Non-pigmented ciliary epithelial cell (primary cell): ENCODE measurements at regions not wholly inside any gene's neighbourhood (a gene's known extent, or its start where the extent isn't known, plus 50 kb on each side); places are given as distances from the start of the nearest gene placed in this dataset.

Experiments
- DNase-seq: peaks from one replicate; pipeline ENCODE4 v3.0.0-alpha.2; 2010; ENCODE audit warnings: low read depth

GRCh38 chr15:27671819-27672437 lies 427.2 kb downstream of the OCA2 start:
- no peak for DNase-seq

GRCh38 chr15:27670486-27671209 lies 428.5 kb downstream of the OCA2 start:
- no peak for DNase-seq

- DNase-seq: no peak
Measured at GRCh38 chr15:27669641-27670040, 429.5 kb downstream of the OCA2 start.

GRCh38 chr15:27668471-27669220 lies 430.5 kb downstream of the OCA2 start:
- DNase-seq: no peak

- no peak for DNase-seq
Measured at GRCh38 chr15:27665002-27665401, 434.1 kb downstream of the OCA2 start.

GRCh38 chr15:27662892-27663291 lies 436.2 kb downstream of the OCA2 start:
- DNase-seq: no peak

- no peak for DNase-seq
Measured at GRCh38 chr15:27660676-27661075, 438.4 kb downstream of the OCA2 start.

- no peak for DNase-seq
Measured at GRCh38 chr15:27656296-27656987, 442.7 kb downstream of the OCA2 start.

- DNase-seq: no peak
Measured at GRCh38 chr15:27655056-27655455, 444.1 kb downstream of the OCA2 start.

GRCh38 chr15:27650244-27650643 lies 448.9 kb downstream of the OCA2 start:
- no peak for DNase-seq

GRCh38 chr15:27648359-27648758 lies 450.8 kb downstream of the OCA2 start:
- DNase-seq: no peak

GRCh38 chr15:27646531-27646930 lies 452.6 kb downstream of the OCA2 start:
- DNase-seq: no peak

- DNase-seq: no peak
Measured at GRCh38 chr15:27645672-27646071, 453.4 kb downstream of the OCA2 start.

- no peak for DNase-seq
Measured at GRCh38 chr15:27642981-27643380, 456.1 kb downstream of the OCA2 start.

GRCh38 chr15:27639595-27639994 lies 459.5 kb downstream of the OCA2 start:
- no peak for DNase-seq

GRCh38 chr15:27638958-27639357 lies 460.2 kb downstream of the OCA2 start:
- no peak for DNase-seq

GRCh38 chr15:27635916-27636315 lies 463.2 kb downstream of the OCA2 start:
- no peak for DNase-seq

GRCh38 chr15:27628486-27628885 lies 470.6 kb downstream of the OCA2 start:
- DNase-seq: no peak

- DNase-seq: no peak
Measured at GRCh38 chr15:27627623-27628022, 471.5 kb downstream of the OCA2 start.

- no peak for DNase-seq
Measured at GRCh38 chr15:27623560-27624305, 475.4 kb downstream of the OCA2 start.

GRCh38 chr15:27623149-27623548 lies 476.0 kb downstream of the OCA2 start:
- no peak for DNase-seq

- no peak for DNase-seq
Measured at GRCh38 chr15:27622371-27622770, 476.7 kb downstream of the OCA2 start.
